ENCODE measurements at regions not wholly inside any gene's neighbourhood (a gene's known extent, or its start where the extent isn't known, plus 50 kb on each side); places are given as distances from the start of the nearest gene placed in this dataset.

DNA sequence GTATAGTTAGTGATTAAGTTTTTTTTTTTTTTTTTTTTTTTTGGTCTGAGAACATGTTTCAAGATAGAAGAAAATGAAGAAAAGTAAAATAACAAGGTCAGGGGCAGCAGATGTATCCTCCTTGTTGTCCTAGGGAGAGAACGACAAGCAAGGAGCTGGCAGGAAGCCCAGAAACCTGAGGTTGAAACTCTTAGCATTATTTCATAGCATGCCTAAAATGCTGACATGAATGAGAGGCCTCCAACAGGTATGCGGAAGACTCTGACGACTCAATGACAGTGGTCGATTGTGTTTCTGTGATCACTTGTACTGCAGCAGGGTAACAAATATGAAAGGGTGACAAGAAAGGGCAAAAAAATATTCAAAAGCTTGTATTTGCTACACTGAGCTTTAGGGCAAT is 415.9 kb downstream of the PLA2G4A start:
- Histone ChIP-seq H2AFZ (ENCODE audit: low read depth, low read length) (no peak overlapping the region), H3K9ac (ENCODE audit: low read length) (no peak overlapping the region), H3K9me3 (ENCODE audit: insufficient read depth, low read length) (no peaks in the 10 kb centered on the region), H3K27ac (ENCODE audit: low read length) (no peak overlapping the region), H4K20me1 (ENCODE audit: insufficient read depth, low read length) (no peaks in the 10 kb centered on the region), H3K4me3 (ENCODE audit: low read length) (no peak overlapping the region), H3K27me3 (ENCODE audit: low read depth, low read length) (no peaks in the 10 kb centered on the region), H3K36me3 (replicated peaks; ENCODE audit: low read depth, low read length) (peaks cover 6% of the 10 kb centered on the region), H3K4me1 (ENCODE audit: low read length) (peaks cover 9% of the 10 kb centered on the region), H3K4me2 (ENCODE audit: low read length) (no peak overlapping the region), H3K79me2 (ENCODE audit: low read length) (no peaks in the 10 kb centered on the region)
- no peak for TF ChIP-seq EZH2phosphoT487 (IDR thresholded peaks at IDR 0.05; ENCODE audit: low read depth)
- TF ChIP-seq, protein P1, sequence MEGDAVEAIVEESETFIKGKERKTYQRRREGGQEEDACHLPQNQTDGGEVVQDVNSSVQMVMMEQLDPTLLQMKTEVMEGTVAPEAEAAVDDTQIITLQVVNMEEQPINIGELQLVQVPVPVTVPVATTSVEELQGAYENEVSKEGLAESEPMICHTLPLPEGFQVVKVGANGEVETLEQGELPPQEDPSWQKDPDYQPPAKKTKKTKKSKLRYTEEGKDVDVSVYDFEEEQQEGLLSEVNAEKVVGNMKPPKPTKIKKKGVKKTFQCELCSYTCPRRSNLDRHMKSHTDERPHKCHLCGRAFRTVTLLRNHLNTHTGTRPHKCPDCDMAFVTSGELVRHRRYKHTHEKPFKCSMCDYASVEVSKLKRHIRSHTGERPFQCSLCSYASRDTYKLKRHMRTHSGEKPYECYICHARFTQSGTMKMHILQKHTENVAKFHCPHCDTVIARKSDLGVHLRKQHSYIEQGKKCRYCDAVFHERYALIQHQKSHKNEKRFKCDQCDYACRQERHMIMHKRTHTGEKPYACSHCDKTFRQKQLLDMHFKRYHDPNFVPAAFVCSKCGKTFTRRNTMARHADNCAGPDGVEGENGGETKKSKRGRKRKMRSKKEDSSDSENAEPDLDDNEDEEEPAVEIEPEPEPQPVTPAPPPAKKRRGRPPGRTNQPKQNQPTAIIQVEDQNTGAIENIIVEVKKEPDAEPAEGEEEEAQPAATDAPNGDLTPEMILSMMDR (IDR thresholded peaks at IDR 0.05; ENCODE audit: low read depth, low read length) = no peak

DNA sequence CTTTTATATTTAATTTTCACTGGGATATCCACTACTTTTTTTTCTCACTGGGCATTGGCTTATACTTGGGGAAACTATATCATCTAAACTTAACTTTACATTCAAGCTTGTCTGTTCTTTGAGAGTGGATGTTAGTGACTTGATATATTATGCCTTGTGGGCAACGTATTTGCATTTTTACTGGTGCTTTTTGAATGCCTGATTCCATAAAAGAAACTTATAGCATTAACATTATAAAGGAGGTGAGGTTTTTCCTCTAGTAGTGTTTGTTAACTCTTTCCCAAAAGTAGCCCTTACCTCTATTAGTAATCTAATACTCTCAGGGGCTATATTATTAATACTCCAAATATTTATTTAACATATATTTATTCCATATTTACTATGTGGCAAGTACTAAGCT is 416.5 kb downstream of the PLA2G4A start:
- no peak overlapping the region for H3K27ac ChIP-seq (ENCODE audit: low read length)
- no peak overlapping the region for H2AFZ ChIP-seq (ENCODE audit: low read depth, low read length)
- TF ChIP-seq, protein P1 (IDR thresholded peaks at IDR 0.05; ENCODE audit: low read depth, low read length) = no peak
- no peak for TF ChIP-seq EZH2phosphoT487 (IDR thresholded peaks at IDR 0.05; ENCODE audit: low read depth)
- no peaks in the 10 kb centered on the region for H3K79me2 ChIP-seq (ENCODE audit: low read length)
- H3K4me2 ChIP-seq (ENCODE audit: low read length) = no peak overlapping the region
- H3K27me3 ChIP-seq (ENCODE audit: low read depth, low read length) = no peaks in the 10 kb centered on the region
- H4K20me1 ChIP-seq (ENCODE audit: insufficient read depth, low read length) = no peaks in the 10 kb centered on the region
- peaks cover 9% of the 10 kb centered on the region for H3K4me1 ChIP-seq (ENCODE audit: low read length)
- H3K36me3 ChIP-seq (replicated peaks; ENCODE audit: low read depth, low read length) = peaks cover 6% of the 10 kb centered on the region
- H3K4me3 ChIP-seq (ENCODE audit: low read length) = no peak overlapping the region
- no peak overlapping the region for H3K9ac ChIP-seq (ENCODE audit: low read length)
- no peaks in the 10 kb centered on the region for H3K9me3 ChIP-seq (ENCODE audit: insufficient read depth, low read length)

DNA sequence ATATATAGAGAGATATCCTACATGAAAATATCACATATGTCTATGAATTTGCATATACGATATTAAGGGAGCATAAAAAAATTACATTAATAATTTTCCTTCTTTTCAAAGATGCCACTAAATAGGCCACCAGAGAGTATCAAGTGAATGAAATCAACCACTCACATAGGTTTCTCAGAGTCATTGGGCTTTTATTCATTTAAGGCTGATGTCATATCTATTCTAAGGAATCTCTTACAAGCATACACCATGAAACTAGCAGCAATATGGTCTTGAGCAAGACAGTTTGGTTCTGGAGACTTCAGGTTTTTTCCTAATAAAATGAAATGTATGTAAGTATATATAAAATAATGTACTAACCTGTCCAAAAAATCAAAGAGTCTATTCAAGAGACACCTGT is 420.4 kb downstream of the PLA2G4A start:
- no peak for TF ChIP-seq EZH2phosphoT487 (IDR thresholded peaks at IDR 0.05; ENCODE audit: low read depth)
- TF ChIP-seq, protein P1 (IDR thresholded peaks at IDR 0.05; ENCODE audit: low read depth, low read length) = no peak
- Histone ChIP-seq H4K20me1 (ENCODE audit: insufficient read depth, low read length) (no peaks in the 10 kb centered on the region), H3K4me3 (ENCODE audit: low read length) (no peak overlapping the region), H3K9me3 (ENCODE audit: insufficient read depth, low read length) (no peaks in the 10 kb centered on the region), H3K79me2 (ENCODE audit: low read length) (no peaks in the 10 kb centered on the region), H3K4me2 (ENCODE audit: low read length) (no peak overlapping the region), H2AFZ (ENCODE audit: low read depth, low read length) (no peak overlapping the region), H3K27me3 (ENCODE audit: low read depth, low read length) (no peaks in the 10 kb centered on the region), H3K9ac (ENCODE audit: low read length) (no peak overlapping the region), H3K27ac (ENCODE audit: low read length) (no peak overlapping the region), H3K36me3 (replicated peaks; ENCODE audit: low read depth, low read length) (peaks cover 6% of the 10 kb centered on the region), H3K4me1 (ENCODE audit: low read length) (peaks cover 9% of the 10 kb centered on the region)

DNA sequence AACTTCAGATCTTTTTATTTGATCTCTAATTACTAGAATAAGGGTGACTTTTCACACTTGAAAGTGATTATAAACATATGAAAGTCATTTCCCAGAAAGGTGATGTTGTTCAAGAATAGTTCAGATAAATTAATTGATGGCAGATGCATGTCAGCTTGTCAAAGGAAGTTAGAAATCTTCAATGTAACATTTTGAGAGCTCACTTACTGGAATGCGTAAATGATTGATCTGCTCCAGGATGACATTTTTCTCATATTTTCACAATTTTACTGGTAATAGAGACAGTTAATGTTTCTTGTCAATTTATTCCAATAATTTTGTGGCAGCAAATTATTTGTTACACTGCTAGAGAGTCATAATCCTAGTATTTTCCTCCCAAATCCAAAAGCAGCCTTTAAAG is 424.2 kb downstream of the PLA2G4A start:
- no peak for TF ChIP-seq EZH2phosphoT487 (IDR thresholded peaks at IDR 0.05; ENCODE audit: low read depth)
- TF ChIP-seq, protein P1 (IDR thresholded peaks at IDR 0.05; ENCODE audit: low read depth, low read length) = no peak
- Histone ChIP-seq H3K9ac (ENCODE audit: low read length) (no peak overlapping the region), H3K27ac (ENCODE audit: low read length) (no peak overlapping the region), H2AFZ (ENCODE audit: low read depth, low read length) (no peak overlapping the region), H3K9me3 (ENCODE audit: insufficient read depth, low read length) (no peaks in the 10 kb centered on the region), H3K79me2 (ENCODE audit: low read length) (no peaks in the 10 kb centered on the region), H3K4me3 (ENCODE audit: low read length) (no peak overlapping the region), H3K4me1 (ENCODE audit: low read length) (peaks cover 6% of the 10 kb centered on the region), H3K4me2 (ENCODE audit: low read length) (no peak overlapping the region), H4K20me1 (ENCODE audit: insufficient read depth, low read length) (no peaks in the 10 kb centered on the region), H3K27me3 (ENCODE audit: low read depth, low read length) (no peaks in the 10 kb centered on the region), H3K36me3 (replicated peaks; ENCODE audit: low read depth, low read length) (no peaks in the 10 kb centered on the region)

All from OCI-LY3 (cell line).